A549 (cell line): ENCODE measurements at regions not wholly inside any gene's neighbourhood (a gene's known extent, or its start where the extent isn't known, plus 50 kb on each side); places are given as distances from the start of the nearest gene placed in this dataset.

ENCODE experiments used
- ATAC-seq, 2 experiments: fragments of 200-7000 bp in 1 of 2; fragments of >200 bp in 1 of 2; cut with Nextera tagmentation in 1 of 2; cut with Tn5 transposase in 1 of 2; 3 replicates each; pipeline versions ENCODE4 v1.8.0 to v1.9.1; 2018 to 2020; ENCODE audit warnings: mild to moderate bottlenecking in 1 of 2, moderate library complexity in 1 of 2
- CTCF ChIA-PET: fragments of 300-600 bp; sonication (Branson Sonifier 250); formaldehyde crosslinking; extraction: SDS; loops from one replicate; lab custom pipeline; 2021; ENCODE audit warnings: antibody characterized with exemption, inconsistent platforms; lab: Yijun Ruan, JAX
- POLR2A ChIA-PET: fragments of 350-600 bp; formaldehyde crosslinking; extraction: SDS; loops from one replicate; lab custom pipeline; 2021; ENCODE audit warnings: antibody characterized with exemption, inconsistent platforms; lab: Yijun Ruan, JAX
- DNase-seq, 2 experiments: peaks; one replicate each; pipeline versions ENCODE4 v3.0.0 to v3.0.0-alpha.2; 2011 to 2016; ENCODE audit warnings: low read depth in 1 of 2, low spot score in 1 of 2
- FAIRE-seq: peaks from 2 replicates; lab custom pipeline; 2011; peaks lifted over from hg19 to GRCh38; lab: Jason Lieb, UNC
- H3K27ac ChIP-seq, 2 experiments: fragments of >200 bp; sonication (Bioruptor Twin); formaldehyde crosslinking; 3 replicates each; pipeline ENCODE4 v1.5.1; 2016 to 2017
- H3K4me1 ChIP-seq: fragments of >200 bp; sonication (Bioruptor Twin); formaldehyde crosslinking; 3 replicates; pipeline ENCODE4 v1.6.1; 2016
- H3K4me2 ChIP-seq: fragments of >200 bp; sonication (Bioruptor Twin); formaldehyde crosslinking; 3 replicates; pipeline ENCODE4 v1.6.1; 2016
- H3K4me3 ChIP-seq: fragments of >200 bp; sonication (Bioruptor Twin); formaldehyde crosslinking; 3 replicates; pipeline ENCODE4 v1.5.1; 2016
- H3K9me3 ChIP-seq: fragments of >200 bp; sonication (Bioruptor Twin); formaldehyde crosslinking; 3 replicates; pipeline ENCODE4 v1.6.1; 2016
- CHD4 ChIP-seq: fragments of 200-600 bp; sonication (generic); IDR thresholded peaks from 2 replicates; pipeline ENCODE4 v1.6.1; 2016; ENCODE audit warnings: antibody characterized with exemption, mild to moderate bottlenecking, borderline replicate concordance
- EHMT2 ChIP-seq: fragments of 200-600 bp; sonication (generic); IDR thresholded peaks from 2 replicates; pipeline ENCODE4 v1.6.1; 2016; ENCODE audit warnings: antibody characterized with exemption, low read depth, mild to moderate bottlenecking, moderate library complexity
- ESRRA ChIP-seq: fragments of 150-350 bp; IDR thresholded peaks from 2 replicates; pipeline ENCODE4 v1.6.1; 2014; ENCODE audit warnings: mild to moderate bottlenecking, low read length, borderline replicate concordance
- FOSB ChIP-seq: fragments of 250-450 bp; sonication (Bioruptor Pico); IDR thresholded peaks from 2 replicates; pipeline ENCODE4 v1.5.0; 2020; ENCODE audit warnings: mild to moderate bottlenecking, moderate library complexity
- FOSL2 ChIP-seq, 2 experiments: fragments of 450-650 bp in 1 of 2; fragments of >200 bp in 1 of 2; sonication (Bioruptor Twin) in 1 of 2; formaldehyde crosslinking; IDR thresholded peaks; 2 replicates each; pipeline versions ENCODE4 v1.5.0 to v1.6.1; 2016 to 2020; ENCODE audit warnings: mild to moderate bottlenecking in 1 of 2, moderate library complexity in 1 of 2
- FOXS1 ChIP-seq: fragments of 250-450 bp; sonication (Bioruptor Pico); IDR thresholded peaks from 2 replicates; pipeline ENCODE4 v1.5.0; 2020; ENCODE audit warnings: mild to moderate bottlenecking, moderate library complexity
- GATA3 ChIP-seq: IDR thresholded peaks from 2 replicates; pipeline ENCODE4 v1.6.1; 2012; ENCODE audit warnings: borderline replicate concordance
- HDAC2 ChIP-seq: fragments of 200-600 bp; sonication (generic); IDR thresholded peaks from 2 replicates; pipeline ENCODE4 v1.6.1; 2016
- HOXB13 ChIP-seq: fragments of 250-450 bp; sonication (Bioruptor Pico); IDR thresholded peaks from 2 replicates; pipeline ENCODE4 v1.5.0; 2020; ENCODE audit warnings: low read depth, mild to moderate bottlenecking, moderate library complexity
- JUN ChIP-seq, 2 experiments: fragments of >200 bp; sonication (Bioruptor Twin); formaldehyde crosslinking; IDR thresholded peaks; 2 replicates in 1 of 2; 3 replicates in 1 of 2; pipeline ENCODE4 v1.6.1; 2016 to 2017
- JUNB ChIP-seq: fragments of >200 bp; sonication (Bioruptor Twin); formaldehyde crosslinking; IDR thresholded peaks from 2 replicates; pipeline ENCODE4 v1.6.1; 2016
- MAFK ChIP-seq: fragments of 450-650 bp; IDR thresholded peaks from 2 replicates; pipeline ENCODE4 v1.6.1; 2014; ENCODE audit not compliant: partially characterized antibody
- MAZ ChIP-seq: fragments of 150-350 bp; IDR thresholded peaks from 2 replicates; pipeline ENCODE4 v1.6.1; 2014; ENCODE audit warnings: antibody characterized with exemption, low read depth, low read length, borderline replicate concordance
- NPAS2 ChIP-seq: fragments of 250-450 bp; sonication (Bioruptor Pico); IDR thresholded peaks from 2 replicates; pipeline ENCODE4 v1.8.0; 2022; ENCODE audit warnings: mild to moderate bottlenecking, moderate library complexity, borderline replicate concordance
- POLR2A ChIP-seq: IDR thresholded peaks from 2 replicates; pipeline ENCODE4 v1.6.1; 2012; ENCODE audit warnings: mild to moderate bottlenecking, low read length
- RAD21 ChIP-seq, 2 experiments: fragments of >200 bp in 1 of 2; sonication (Bioruptor Twin) in 1 of 2; formaldehyde crosslinking in 1 of 2; IDR thresholded peaks in 1 of 2; conservative IDR thresholded peaks in 1 of 2; 2 replicates in 1 of 2; 3 replicates in 1 of 2; pipeline ENCODE4 v1.6.1; 2012 to 2018; ENCODE audit warnings: inconsistent platforms in 1 of 2
- RFX5 ChIP-seq: fragments of 450-650 bp; IDR thresholded peaks from 2 replicates; pipeline ENCODE4 v1.7.1; 2014; ENCODE audit warnings: antibody characterized with exemption, mild to moderate bottlenecking, moderate library complexity
- RNF2 ChIP-seq: fragments of 200-600 bp; sonication (generic); IDR thresholded peaks from 2 replicates; pipeline ENCODE4 v1.6.1; 2016; ENCODE audit warnings: low read depth, mild to moderate bottlenecking, antibody characterized with exemption, moderate library complexity, borderline replicate concordance
- TFCP2L1 ChIP-seq: fragments of 250-450 bp; sonication (Bioruptor Pico); IDR thresholded peaks from 2 replicates; pipeline ENCODE4 v1.5.0; 2021; ENCODE audit warnings: mild to moderate bottlenecking
- ZFP36 ChIP-seq: fragments of 450-650 bp; IDR thresholded peaks from 2 replicates; pipeline ENCODE4 v1.6.1; 2014; ENCODE audit warnings: borderline replicate concordance; ENCODE audit not compliant: partially characterized antibody
- ZNF302 ChIP-seq: fragments of 250-450 bp; sonication (Bioruptor Pico); IDR thresholded peaks from 2 replicates; pipeline ENCODE4 v1.9.0; 2021; ENCODE audit warnings: inconsistent platforms, mild to moderate bottlenecking, moderate library complexity
- ZSCAN20 ChIP-seq: fragments of 250-450 bp; sonication (Bioruptor Pico); IDR thresholded peaks from 2 replicates; pipeline ENCODE4 v1.8.0; 2022; ENCODE audit warnings: mild to moderate bottlenecking, moderate library complexity
- WGBS: methylation state at CpG from one replicate; pipeline ENCODE4 v1.1.6; 2017; ENCODE audit errors: missing lambda C conversion rate; 5-methylcytosine and 5-hydroxymethylcytosine counted together
- TF ChIP-seq, protein P1 (sequence below): fragments of 250-450 bp; sonication (Bioruptor Pico); IDR thresholded peaks from 2 replicates; pipeline ENCODE4 v1.5.0; 2020; ENCODE audit warnings: low read depth, mild to moderate bottlenecking, moderate library complexity
- TF ChIP-seq, protein P2 (sequence below): IDR thresholded peaks from 2 replicates; pipeline ENCODE4 v1.6.1; 2012
- TF ChIP-seq, protein P3 (sequence below): fragments of 150-350 bp; IDR thresholded peaks from 2 replicates; pipeline ENCODE4 v1.6.1; 2014; ENCODE audit warnings: low read depth, mild to moderate bottlenecking, low read length
- TF ChIP-seq, protein P4 (sequence below): fragments of 250-450 bp; sonication (Bioruptor Pico); IDR thresholded peaks from 2 replicates; pipeline ENCODE4 v1.5.0; 2021; ENCODE audit warnings: mild to moderate bottlenecking, moderate library complexity, borderline replicate concordance

DNA sequence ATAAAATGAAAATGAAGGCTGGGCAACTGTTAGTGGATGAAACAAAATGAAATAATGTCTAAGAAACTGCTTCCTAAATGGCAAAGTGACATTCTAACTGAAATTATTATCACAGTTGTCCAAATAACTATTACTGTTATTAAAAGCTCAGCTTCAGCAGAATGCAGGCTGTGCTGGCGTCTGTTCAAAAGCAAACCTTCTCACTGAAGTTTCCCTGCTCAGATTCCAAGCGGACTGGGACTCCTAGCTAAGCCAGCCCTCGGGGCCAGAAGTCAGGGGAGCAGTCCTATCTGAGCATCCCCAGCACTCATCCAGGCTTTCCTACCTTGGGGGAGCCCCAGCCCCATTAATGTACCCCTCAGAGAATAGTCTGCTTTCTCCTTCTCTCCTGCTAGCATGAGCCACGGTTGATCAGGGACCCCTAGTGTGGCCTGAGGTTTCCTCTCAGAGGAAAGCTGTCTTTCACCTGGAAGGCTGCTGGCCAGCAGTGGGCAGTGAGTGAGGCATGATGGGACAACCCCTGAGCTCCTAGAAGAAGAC, 1167.3 kb downstream of the TBC1D22A start:
- TF ChIP-seq POLR2A (no peak), FOSB (CRISPR knock-in tag) (no peak), ZSCAN20 (CRISPR knock-in tag) (no peak), RNF2 (no peak), JUN (IDR thresholded peaks at IDR 0.05) (no peak), ZFP36 (no peak), MAZ (no peak), RFX5 (no peak), HDAC2 (no peak), NPAS2 (CRISPR knock-in tag) (no peak), GATA3 (no peak), CHD4 (no peak), HOXB13 (CRISPR knock-in tag) (no peak), RAD21 (conservative IDR thresholded peaks at IDR 0.05 in 1 of 2, IDR thresholded peaks at IDR 0.05 in 1 of 2) (no peak), ESRRA (no peak), EHMT2 (no peak), FOXS1 (no peak)
- TF ChIP-seq, protein P1, sequence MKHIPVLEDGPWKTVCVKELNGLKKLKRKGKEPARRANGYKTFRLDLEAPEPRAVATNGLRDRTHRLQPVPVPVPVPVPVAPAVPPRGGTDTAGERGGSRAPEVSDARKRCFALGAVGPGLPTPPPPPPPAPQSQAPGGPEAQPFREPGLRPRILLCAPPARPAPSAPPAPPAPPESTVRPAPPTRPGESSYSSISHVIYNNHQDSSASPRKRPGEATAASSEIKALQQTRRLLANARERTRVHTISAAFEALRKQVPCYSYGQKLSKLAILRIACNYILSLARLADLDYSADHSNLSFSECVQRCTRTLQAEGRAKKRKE (CRISPR knock-in tag): no peak
- TF ChIP-seq, protein P2, sequence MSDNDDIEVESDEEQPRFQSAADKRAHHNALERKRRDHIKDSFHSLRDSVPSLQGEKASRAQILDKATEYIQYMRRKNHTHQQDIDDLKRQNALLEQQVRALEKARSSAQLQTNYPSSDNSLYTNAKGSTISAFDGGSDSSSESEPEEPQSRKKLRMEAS: no peak
- TF ChIP-seq, protein P3, sequence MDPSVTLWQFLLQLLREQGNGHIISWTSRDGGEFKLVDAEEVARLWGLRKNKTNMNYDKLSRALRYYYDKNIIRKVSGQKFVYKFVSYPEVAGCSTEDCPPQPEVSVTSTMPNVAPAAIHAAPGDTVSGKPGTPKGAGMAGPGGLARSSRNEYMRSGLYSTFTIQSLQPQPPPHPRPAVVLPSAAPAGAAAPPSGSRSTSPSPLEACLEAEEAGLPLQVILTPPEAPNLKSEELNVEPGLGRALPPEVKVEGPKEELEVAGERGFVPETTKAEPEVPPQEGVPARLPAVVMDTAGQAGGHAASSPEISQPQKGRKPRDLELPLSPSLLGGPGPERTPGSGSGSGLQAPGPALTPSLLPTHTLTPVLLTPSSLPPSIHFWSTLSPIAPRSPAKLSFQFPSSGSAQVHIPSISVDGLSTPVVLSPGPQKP: no peak
- POLR2A ChIA-PET: no interaction called here
- FAIRE-seq: no peak

DNA sequence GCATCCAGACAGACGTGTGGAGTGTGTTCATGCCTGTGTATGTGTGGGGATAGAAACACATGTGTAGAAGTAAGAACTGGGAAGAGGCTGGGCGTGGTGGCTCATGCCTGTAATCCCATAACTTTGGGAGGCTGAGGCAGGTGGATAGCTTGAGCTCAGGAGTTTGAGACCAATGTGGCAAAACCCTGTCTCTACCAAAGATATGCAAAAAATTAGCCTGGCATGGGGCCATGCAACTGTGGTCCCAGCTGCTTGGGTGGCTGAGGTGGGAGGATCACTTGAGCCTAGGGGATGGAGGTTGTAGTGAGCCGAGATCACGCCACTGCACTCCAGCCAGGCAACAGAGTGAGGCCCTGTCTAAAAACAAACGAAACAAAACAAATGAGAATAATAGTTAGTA, 1166.6 kb downstream of the TBC1D22A start:
- ATAC-seq: no peak
- Histone ChIP-seq H3K4me3 (no peak overlapping the region), H3K9me3 (no peaks in the 10 kb centered on the region; the same call in 2 of the 3 replicates), H3K4me2 (no peak overlapping the region), H3K27ac (no peak overlapping the region), H3K4me1 (no peaks in the 10 kb centered on the region)
- no peak for TF ChIP-seq POLR2A
- no peak for TF ChIP-seq RFX5
- no peak for TF ChIP-seq TFCP2L1 (CRISPR knock-in tag)
- no peak for TF ChIP-seq FOSB (CRISPR knock-in tag)
- TF ChIP-seq GATA3: no peak
- TF ChIP-seq ZFP36: no peak
- TF ChIP-seq NPAS2 (CRISPR knock-in tag): no peak
- no peak for TF ChIP-seq ZNF302 (CRISPR knock-in tag)
- TF ChIP-seq FOXS1: no peak
- no peak for TF ChIP-seq FOSL2 (IDR thresholded peaks at IDR 0.05)
- no peak for TF ChIP-seq FOSL2 (CRISPR knock-in tag; IDR thresholded peaks at IDR 0.05)
- TF ChIP-seq CHD4: no peak
- TF ChIP-seq JUNB: no peak
- TF ChIP-seq, protein P4, sequence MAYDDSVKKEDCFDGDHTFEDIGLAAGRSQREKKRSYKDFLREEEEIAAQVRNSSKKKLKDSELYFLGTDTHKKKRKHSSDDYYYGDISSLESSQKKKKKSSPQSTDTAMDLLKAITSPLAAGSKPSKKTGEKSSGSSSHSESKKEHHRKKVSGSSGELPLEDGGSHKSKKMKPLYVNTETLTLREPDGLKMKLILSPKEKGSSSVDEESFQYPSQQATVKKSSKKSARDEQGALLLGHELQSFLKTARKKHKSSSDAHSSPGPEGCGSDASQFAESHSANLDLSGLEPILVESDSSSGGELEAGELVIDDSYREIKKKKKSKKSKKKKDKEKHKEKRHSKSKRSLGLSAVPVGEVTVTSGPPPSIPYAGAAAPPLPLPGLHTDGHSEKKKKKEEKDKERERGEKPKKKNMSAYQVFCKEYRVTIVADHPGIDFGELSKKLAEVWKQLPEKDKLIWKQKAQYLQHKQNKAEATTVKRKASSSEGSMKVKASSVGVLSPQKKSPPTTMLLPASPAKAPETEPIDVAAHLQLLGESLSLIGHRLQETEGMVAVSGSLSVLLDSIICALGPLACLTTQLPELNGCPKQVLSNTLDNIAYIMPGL: no peak
- no peak for TF ChIP-seq MAFK
- no peak for FAIRE-seq
- CTCF ChIA-PET: no interaction called here
- no peak for DNase-seq
- WGBS: 54% methylated on average over 5 of the region's 5 CpGs
- POLR2A ChIA-PET: no interaction called here

More for the DNA sequence above, 1167.3 kb downstream of the TBC1D22A start:
- 37% methylated on average over 4 of the region's 4 CpGs for WGBS
- ATAC-seq (no peak), DNase-seq (no peak)
- Histone ChIP-seq H3K4me2 (no peak overlapping the region), H3K9me3 (no peaks in the 10 kb centered on the region; the same call in 2 of the 3 replicates), H3K4me1 (no peaks in the 10 kb centered on the region), H3K4me3 (no peak overlapping the region), H3K27ac (no peak overlapping the region)
- CTCF ChIA-PET: no interaction called here
